GM12878 (cell line): ENCODE measurements at regions not wholly inside any gene's neighbourhood (a gene's known extent, or its start where the extent isn't known, plus 50 kb on each side); places are given as distances from the start of the nearest gene placed in this dataset.

Experiments used
- ATAC-seq: fragments of 200-7000 bp; cut with Tn5 transposase; 3 replicates; pipeline ENCODE4 v1.9.1; 2020; ENCODE audit warnings: mild to moderate bottlenecking, moderate library complexity
- BruUV-seq: library from RNA; stranded (reverse); fragments of 400-500 nt; replicated peaks from 2 replicates; lab custom pipeline; 2021; lab: Mats Ljungman, UMichigan
- CTCF ChIA-PET: fragments of 300-600 bp; sonication (Branson Sonifier 250); formaldehyde crosslinking; extraction: SDS; loops from one replicate; lab custom pipeline; 2021; ENCODE audit warnings: inconsistent platforms; lab: Yijun Ruan, JAX
- POLR2A ChIA-PET: fragments of 350-600 bp; formaldehyde crosslinking; extraction: SDS; loops from one replicate; lab custom pipeline; 2021; ENCODE audit warnings: inconsistent platforms; lab: Charles Lee
- RAD21 ChIA-PET: fragments of 300-600 bp; sonication (Branson Sonifier 250); formaldehyde crosslinking; loops from one replicate; lab custom pipeline; 2023; ENCODE audit warnings: antibody characterized with exemption; ENCODE audit not compliant: unreplicated experiment; lab: Charles Lee
- SMC1A ChIA-PET: fragments of 300-600 bp; sonication (Branson Sonifier 250); formaldehyde crosslinking; loops from one replicate; lab custom pipeline; 2023; ENCODE audit not compliant: unreplicated experiment, uncharacterized antibody; lab: Charles Lee
- DNase-seq: peaks from one replicate; pipeline ENCODE4 v3.0.0-alpha.2; 2011; ENCODE audit warnings: low read depth, low spot score
- FAIRE-seq: peaks from 3 replicates; lab custom pipeline; 2011; peaks lifted over from hg19 to GRCh38; lab: Jason Lieb, UNC
- H2AFZ ChIP-seq: 2 replicates; pipeline ENCODE4 v1.6.0; 2011; ENCODE audit warnings: low read depth, low read length, control low read depth; ENCODE audit not compliant: control insufficient read depth
- H3K27ac ChIP-seq: 2 replicates; pipeline ENCODE4 v1.5.1; 2011; ENCODE audit warnings: control low read depth; ENCODE audit not compliant: control insufficient read depth, insufficient read depth
- H3K27me3 ChIP-seq, 2 experiments: replicated peaks in 1 of 2; 2 replicates each; pipeline versions ENCODE4 v1.6.0 to v1.6.1; 2011; ENCODE audit warnings: low read length in 1 of 2; ENCODE audit not compliant: control insufficient read depth in 2 of 2, insufficient read depth in 2 of 2
- H3K36me3 ChIP-seq, 2 experiments: 2 replicates each; pipeline ENCODE4 v1.5.1; 2011; ENCODE audit warnings: low read length in 1 of 2; ENCODE audit not compliant: control insufficient read depth in 2 of 2, insufficient read depth in 2 of 2
- H3K4me1 ChIP-seq: 2 replicates; pipeline ENCODE4 v1.6.1; 2011; ENCODE audit warnings: mild to moderate bottlenecking, low read length, moderate library complexity, mixed read lengths; ENCODE audit not compliant: control insufficient read depth, insufficient read depth
- H3K4me2 ChIP-seq: 2 replicates; pipeline ENCODE4 v1.6.0; 2011; ENCODE audit warnings: control low read depth; ENCODE audit not compliant: control insufficient read depth, insufficient read depth
- H3K4me3 ChIP-seq: fragments of 200-600 bp; sonication (generic); 2 replicates; pipeline ENCODE4 v1.5.1; 2016
- H3K79me2 ChIP-seq: 2 replicates; pipeline ENCODE4 v1.6.0; 2011; ENCODE audit warnings: low read length; ENCODE audit not compliant: control insufficient read depth, insufficient read depth
- H3K9ac ChIP-seq: 2 replicates; pipeline ENCODE4 v1.8.0; 2011; ENCODE audit warnings: low read length, control low read depth, mixed read lengths; ENCODE audit not compliant: control insufficient read depth, insufficient read depth
- H3K9me3 ChIP-seq: replicated peaks from 3 replicates; pipeline ENCODE4 v1.5.1; 2011; ENCODE audit warnings: mild to moderate bottlenecking, low read length; ENCODE audit not compliant: control insufficient read depth, insufficient read depth
- H4K20me1 ChIP-seq: 2 replicates; pipeline ENCODE4 v1.6.0; 2011; ENCODE audit not compliant: control insufficient read depth, insufficient read depth
- BMI1 ChIP-seq: fragments of 450-650 bp; IDR thresholded peaks from 2 replicates; pipeline ENCODE4 v1.6.1; 2016; ENCODE audit warnings: mild to moderate bottlenecking, moderate library complexity, borderline replicate concordance
- BRCA1 ChIP-seq: IDR thresholded peaks from 2 replicates; pipeline ENCODE4 v1.6.1; 2011; ENCODE audit warnings: low read depth, low read length, improper control_type of control experiment
- CBX3 ChIP-seq: fragments of 200-600 bp; sonication (generic); IDR thresholded peaks from 2 replicates; pipeline ENCODE4 v1.6.1; 2016; ENCODE audit warnings: low read depth, borderline replicate concordance
- CREM ChIP-seq: IDR thresholded peaks from 2 replicates; pipeline ENCODE4 v1.6.1; 2014; ENCODE audit warnings: antibody characterized with exemption, low read depth
- FOXK2 ChIP-seq: fragments of 450-650 bp; IDR thresholded peaks from 2 replicates; pipeline ENCODE4 v1.6.1; 2017; ENCODE audit warnings: mild to moderate bottlenecking, moderate library complexity
- GATAD2B ChIP-seq: fragments of 450-650 bp; conservative IDR thresholded peaks from 2 replicates; pipeline ENCODE4 v1.6.1; 2017; ENCODE audit warnings: low read depth, mild to moderate bottlenecking, moderate library complexity
- IRF4 ChIP-seq: IDR thresholded peaks from 2 replicates; pipeline ENCODE4 v1.6.1; 2011; ENCODE audit warnings: low read depth, low read length
- RAD51 ChIP-seq: fragments of 450-650 bp; IDR thresholded peaks from 2 replicates; pipeline ENCODE4 v1.6.1; 2016; ENCODE audit warnings: moderate library complexity, mild to moderate bottlenecking, inconsistent platforms
- SRF ChIP-seq, 2 experiments: IDR thresholded peaks; 2 replicates each; pipeline ENCODE4 v1.6.1; 2011; ENCODE audit warnings: low read depth in 2 of 2, low read length in 2 of 2, mild to moderate bottlenecking in 1 of 2, moderate library complexity in 1 of 2
- ZBED1 ChIP-seq: IDR thresholded peaks from 2 replicates; pipeline ENCODE4 v1.6.1; 2016; ENCODE audit warnings: borderline replicate concordance
- WGBS: methylation state at CpG from one replicate; pipeline ENCODE4 v1.1.6; 2016; ENCODE audit warnings: low lambda C conversion rate; ENCODE audit not compliant: insufficient replicate concordance, insufficient coverage; ENCODE audit errors: missing lambda C conversion rate; 5-methylcytosine and 5-hydroxymethylcytosine counted together
- in situ Hi-C: fragments of 300-500 bp; cut with MboI; formaldehyde crosslinking; loops from 9 replicates; pipeline ENCODE4 v1.14.3; 2018; ENCODE audit warnings: mixed read lengths
- intact Hi-C: fragments of 100-400 bp; cut with micrococcal nuclease; formaldehyde crosslinking; loops from one replicate; pipeline ENCODE4 v1.14.2; 2022; ENCODE audit not compliant: unreplicated experiment
- TF ChIP-seq, protein P1 (sequence below): fragments of 450-650 bp; IDR thresholded peaks from 2 replicates; pipeline ENCODE4 v1.6.1; 2018; ENCODE audit warnings: mild to moderate bottlenecking, low read depth, moderate library complexity; ENCODE audit not compliant: partially characterized antibody
- TF ChIP-seq, protein P2 (sequence below): fragments of 450-650 bp; IDR thresholded peaks from 2 replicates; pipeline ENCODE4 v1.6.1; 2017; ENCODE audit warnings: mild to moderate bottlenecking, low read depth, inconsistent platforms; ENCODE audit not compliant: poor library complexity, severe bottlenecking
- TF ChIP-seq, protein P3 (sequence below): fragments of 450-650 bp; conservative IDR thresholded peaks from 2 replicates; pipeline ENCODE4 v1.6.1; 2017; ENCODE audit warnings: mild to moderate bottlenecking, moderate library complexity

DNA sequence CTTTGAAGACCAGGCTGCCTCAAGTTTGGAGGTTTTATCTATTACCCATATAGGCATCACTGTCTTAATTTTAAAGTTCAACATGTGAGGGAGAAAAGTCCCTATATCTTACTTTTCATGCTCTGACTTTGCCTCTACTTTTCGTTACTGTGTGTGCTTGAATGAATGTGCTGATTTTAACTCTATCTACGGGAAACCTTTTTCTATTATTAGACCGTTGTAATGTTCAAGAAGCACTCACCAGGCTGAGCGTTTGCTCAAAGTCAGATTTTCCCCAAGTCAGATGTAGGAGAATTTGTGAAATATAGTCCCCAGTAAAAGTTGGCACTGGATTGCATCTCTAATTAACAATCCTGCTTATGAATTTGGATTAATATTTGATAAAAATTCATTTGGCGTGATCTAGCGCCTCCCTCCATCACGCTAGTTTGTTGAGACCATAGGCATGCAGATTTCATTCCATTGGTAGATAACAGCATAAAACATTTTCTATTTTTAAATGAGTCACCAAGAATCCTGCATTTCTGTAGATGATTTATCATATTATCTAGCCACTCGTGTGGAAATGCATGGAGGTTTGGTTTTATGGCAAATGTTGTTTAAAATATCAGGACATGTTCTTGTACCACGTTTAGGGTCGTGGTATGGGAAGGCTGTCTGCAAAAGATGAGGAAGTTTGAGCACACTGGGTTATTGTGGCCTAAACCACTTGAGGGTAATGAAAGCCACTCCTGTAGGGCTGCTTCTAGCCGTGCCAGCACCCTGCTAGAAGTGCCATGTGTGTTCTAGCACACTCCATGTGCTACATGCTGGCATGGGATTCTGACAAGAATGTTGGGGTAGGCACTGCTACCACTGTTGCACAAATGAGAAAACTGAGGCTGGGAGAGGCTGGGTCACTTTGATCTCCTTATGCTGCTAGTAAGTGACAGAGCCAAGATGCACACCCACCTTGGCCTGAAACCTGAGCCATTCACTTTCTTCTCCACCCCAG, 179.4 kb downstream of the FGF9 start (continued):
- TF ChIP-seq, protein P1, sequence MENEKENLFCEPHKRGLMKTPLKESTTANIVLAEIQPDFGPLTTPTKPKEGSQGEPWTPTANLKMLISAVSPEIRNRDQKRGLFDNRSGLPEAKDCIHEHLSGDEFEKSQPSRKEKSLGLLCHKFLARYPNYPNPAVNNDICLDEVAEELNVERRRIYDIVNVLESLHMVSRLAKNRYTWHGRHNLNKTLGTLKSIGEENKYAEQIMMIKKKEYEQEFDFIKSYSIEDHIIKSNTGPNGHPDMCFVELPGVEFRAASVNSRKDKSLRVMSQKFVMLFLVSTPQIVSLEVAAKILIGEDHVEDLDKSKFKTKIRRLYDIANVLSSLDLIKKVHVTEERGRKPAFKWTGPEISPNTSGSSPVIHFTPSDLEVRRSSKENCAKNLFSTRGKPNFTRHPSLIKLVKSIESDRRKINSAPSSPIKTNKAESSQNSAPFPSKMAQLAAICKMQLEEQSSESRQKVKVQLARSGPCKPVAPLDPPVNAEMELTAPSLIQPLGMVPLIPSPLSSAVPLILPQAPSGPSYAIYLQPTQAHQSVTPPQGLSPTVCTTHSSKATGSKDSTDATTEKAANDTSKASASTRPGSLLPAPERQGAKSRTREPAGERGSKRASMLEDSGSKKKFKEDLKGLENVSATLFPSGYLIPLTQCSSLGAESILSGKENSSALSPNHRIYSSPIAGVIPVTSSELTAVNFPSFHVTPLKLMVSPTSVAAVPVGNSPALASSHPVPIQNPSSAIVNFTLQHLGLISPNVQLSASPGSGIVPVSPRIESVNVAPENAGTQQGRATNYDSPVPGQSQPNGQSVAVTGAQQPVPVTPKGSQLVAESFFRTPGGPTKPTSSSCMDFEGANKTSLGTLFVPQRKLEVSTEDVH = no peak
- TF ChIP-seq, protein P2, sequence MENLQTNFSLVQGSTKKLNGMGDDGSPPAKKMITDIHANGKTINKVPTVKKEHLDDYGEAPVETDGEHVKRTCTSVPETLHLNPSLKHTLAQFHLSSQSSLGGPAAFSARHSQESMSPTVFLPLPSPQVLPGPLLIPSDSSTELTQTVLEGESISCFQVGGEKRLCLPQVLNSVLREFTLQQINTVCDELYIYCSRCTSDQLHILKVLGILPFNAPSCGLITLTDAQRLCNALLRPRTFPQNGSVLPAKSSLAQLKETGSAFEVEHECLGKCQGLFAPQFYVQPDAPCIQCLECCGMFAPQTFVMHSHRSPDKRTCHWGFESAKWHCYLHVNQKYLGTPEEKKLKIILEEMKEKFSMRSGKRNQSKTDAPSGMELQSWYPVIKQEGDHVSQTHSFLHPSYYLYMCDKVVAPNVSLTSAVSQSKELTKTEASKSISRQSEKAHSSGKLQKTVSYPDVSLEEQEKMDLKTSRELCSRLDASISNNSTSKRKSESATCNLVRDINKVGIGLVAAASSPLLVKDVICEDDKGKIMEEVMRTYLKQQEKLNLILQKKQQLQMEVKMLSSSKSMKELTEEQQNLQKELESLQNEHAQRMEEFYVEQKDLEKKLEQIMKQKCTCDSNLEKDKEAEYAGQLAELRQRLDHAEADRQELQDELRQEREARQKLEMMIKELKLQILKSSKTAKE = no peak
- TF ChIP-seq ZBED1 (no peak), CBX3 (no peak), CREM (no peak), RAD51 (no peak)
- TF ChIP-seq, all 136 proteins: peak for 0

DNA sequence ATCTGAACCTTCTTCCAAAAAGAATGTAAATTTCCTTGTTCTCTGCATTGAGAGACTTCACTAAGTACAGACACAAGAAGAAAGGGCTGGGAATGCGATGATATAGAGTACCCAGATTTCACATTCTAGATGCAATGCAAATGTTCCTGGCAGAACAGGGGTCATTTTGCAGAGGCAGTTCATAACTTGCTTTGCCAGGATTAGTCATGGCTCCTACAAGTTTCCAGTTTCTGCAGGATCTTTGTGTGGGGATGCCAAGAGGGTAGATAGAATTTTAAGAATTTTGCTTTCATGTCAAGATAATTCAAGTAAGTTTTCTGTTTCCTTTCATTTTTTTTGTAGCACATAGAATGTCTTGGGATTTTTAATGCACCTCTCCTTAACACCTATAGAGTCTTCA, 181.2 kb downstream of the FGF9 start:
- ATAC-seq (no peak), DNase-seq (no peak), FAIRE-seq (no peak)
- ChIA-PET RAD21 (no interaction called here), SMC1A (no interaction called here), CTCF (no interaction called here), POLR2A (no interaction called here)
- no TSS peak for BruUV-seq
- intact Hi-C loops (no loop called here), in situ Hi-C loops (no loop called here)
- Histone ChIP-seq H3K27me3 (no peaks in the 10 kb centered on the region), H3K4me3 (no peak overlapping the region), H3K4me2 (no peak overlapping the region), H3K36me3 (no peaks in the 10 kb centered on the region), H2AFZ (no peak overlapping the region), H3K27ac (no peak overlapping the region), H3K79me2 (no peaks in the 10 kb centered on the region), H4K20me1 (no peaks in the 10 kb centered on the region), H3K9me3 (no peaks in the 10 kb centered on the region), H3K4me1 (no peaks in the 10 kb centered on the region), H3K9ac (no peak overlapping the region)
- WGBS = 20% methylated on average over 1 of the region's 1 CpG
- no peak for TF ChIP-seq FOXK2
- TF ChIP-seq SRF (IDR thresholded peaks at IDR 0.05; ENCODE audit: low read depth in 2 of 2, low read length in 2 of 2) = no peak
- no peak for TF ChIP-seq BRCA1
- TF ChIP-seq, protein P3, sequence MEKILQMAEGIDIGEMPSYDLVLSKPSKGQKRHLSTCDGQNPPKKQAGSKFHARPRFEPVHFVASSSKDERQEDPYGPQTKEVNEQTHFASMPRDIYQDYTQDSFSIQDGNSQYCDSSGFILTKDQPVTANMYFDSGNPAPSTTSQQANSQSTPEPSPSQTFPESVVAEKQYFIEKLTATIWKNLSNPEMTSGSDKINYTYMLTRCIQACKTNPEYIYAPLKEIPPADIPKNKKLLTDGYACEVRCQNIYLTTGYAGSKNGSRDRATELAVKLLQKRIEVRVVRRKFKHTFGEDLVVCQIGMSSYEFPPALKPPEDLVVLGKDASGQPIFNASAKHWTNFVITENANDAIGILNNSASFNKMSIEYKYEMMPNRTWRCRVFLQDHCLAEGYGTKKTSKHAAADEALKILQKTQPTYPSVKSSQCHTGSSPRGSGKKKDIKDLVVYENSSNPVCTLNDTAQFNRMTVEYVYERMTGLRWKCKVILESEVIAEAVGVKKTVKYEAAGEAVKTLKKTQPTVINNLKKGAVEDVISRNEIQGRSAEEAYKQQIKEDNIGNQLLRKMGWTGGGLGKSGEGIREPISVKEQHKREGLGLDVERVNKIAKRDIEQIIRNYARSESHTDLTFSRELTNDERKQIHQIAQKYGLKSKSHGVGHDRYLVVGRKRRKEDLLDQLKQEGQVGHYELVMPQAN = no peak
- TF ChIP-seq GATAD2B = no peak
- TF ChIP-seq BMI1 = no peak
- no peak for TF ChIP-seq IRF4
